H1 (cell line): ENCODE measurements at regions not wholly inside any gene's neighbourhood (a gene's known extent, or its start where the extent isn't known, plus 50 kb on each side); places are given as distances from the start of the nearest gene placed in this dataset.

Experiments
- CTCF ChIA-PET: fragments of 300-600 bp; sonication (Branson Sonifier 250); formaldehyde crosslinking; loops from one replicate; lab custom pipeline; 2021; ENCODE audit not compliant: partially characterized antibody; lab: Charles Lee
- POLR2A ChIA-PET: fragments of 300-600 bp; sonication (Branson Sonifier 250); formaldehyde crosslinking; loops from one replicate; lab custom pipeline; 2021; ENCODE audit warnings: inconsistent platforms; ENCODE audit not compliant: partially characterized antibody; lab: Charles Lee
- DNase-seq, 2 experiments: peaks; one replicate each; pipeline versions ENCODE4 v3.0.0 to v3.0.0-alpha.2; 2010 to 2022; ENCODE audit warnings: low spot score in 2 of 2, low read depth in 1 of 2, mixed read lengths in 1 of 2
- FAIRE-seq: peaks from 2 replicates; lab custom pipeline; 2011; peaks lifted over from hg19 to GRCh38; lab: Jason Lieb, UNC
- H2AFZ ChIP-seq: 2 replicates; pipeline ENCODE4 v1.8.1; 2012; ENCODE audit warnings: low read length, inconsistent platforms
- H2AK5ac ChIP-seq: 2 replicates; pipeline ENCODE4 v1.6.1; 2013; ENCODE audit warnings: low read depth, low read length
- H2BK120ac ChIP-seq: replicated peaks from 2 replicates; pipeline ENCODE3; 2013; ENCODE audit warnings: low read depth, low read length, inconsistent platforms
- H2BK12ac ChIP-seq: 2 replicates; pipeline ENCODE4 v1.6.1; 2013; ENCODE audit warnings: low read depth, low read length
- H2BK15ac ChIP-seq: 2 replicates; pipeline ENCODE4 v1.6.1; 2013; ENCODE audit warnings: low read length
- H2BK20ac ChIP-seq: 2 replicates; pipeline ENCODE4 v1.6.1; 2013; ENCODE audit warnings: low read length
- H2BK5ac ChIP-seq: 2 replicates; pipeline ENCODE4 v1.6.1; 2013; ENCODE audit warnings: low read depth, low read length
- H3K14ac ChIP-seq: 2 replicates; pipeline ENCODE4 v1.6.1; 2013; ENCODE audit warnings: inconsistent platforms; ENCODE audit not compliant: insufficient read length
- H3K18ac ChIP-seq: 2 replicates; pipeline ENCODE4 v1.6.1; 2013; ENCODE audit warnings: low read length; ENCODE audit errors: extremely low read depth
- H3K23ac ChIP-seq: 2 replicates; pipeline ENCODE4 v1.6.1; 2013; ENCODE audit warnings: inconsistent platforms; ENCODE audit not compliant: insufficient read length
- H3K23me2 ChIP-seq: 2 replicates; pipeline ENCODE4 v1.6.1; 2013; ENCODE audit warnings: low read depth, low read length
- H3K27ac ChIP-seq: 2 replicates; pipeline ENCODE4 v1.6.1; 2011; ENCODE audit warnings: low read depth, low read length, inconsistent platforms
- H3K27me3 ChIP-seq, 4 experiments: replicated peaks in 1 of 4; 1 replicate in 1 of 4; 2 replicates in 3 of 4; pipeline versions ENCODE4 v1.6.1 to v1.8.1; 2011 to 2013; ENCODE audit warnings: low read length in 3 of 4, mild to moderate bottlenecking in 3 of 4, inconsistent platforms in 2 of 4, mixed read lengths in 2 of 4, moderate library complexity in 1 of 4; ENCODE audit not compliant: control insufficient read depth in 3 of 4, insufficient read depth in 3 of 4; ENCODE audit errors: extremely low read depth in 1 of 4
- H3K36me3 ChIP-seq, 4 experiments: 2 replicates each; pipeline versions ENCODE4 v1.6.1 to v1.8.1; 2011 to 2013; ENCODE audit warnings: mild to moderate bottlenecking in 4 of 4, low read length in 3 of 4, moderate library complexity in 2 of 4, control low read depth in 1 of 4, inconsistent platforms in 1 of 4; ENCODE audit not compliant: insufficient read depth in 4 of 4, control insufficient read depth in 2 of 4
- H3K4ac ChIP-seq: replicated peaks from 2 replicates; pipeline ENCODE3; 2013; ENCODE audit warnings: low read length, low read depth, mixed read lengths, inconsistent platforms; ENCODE audit not compliant: insufficient read length
- H3K4me1 ChIP-seq, 4 experiments: replicated peaks in 1 of 4; 1 replicate in 1 of 4; 2 replicates in 3 of 4; pipeline versions ENCODE4 v1.6.1 to v1.8.1; 2011 to 2013; ENCODE audit warnings: low read length in 3 of 4, inconsistent platforms in 2 of 4, mixed read lengths in 1 of 4; ENCODE audit not compliant: insufficient read depth in 4 of 4, control insufficient read depth in 3 of 4
- H3K4me2 ChIP-seq, 2 experiments: 2 replicates each; pipeline versions ENCODE4 v1.6.1 to v1.8.1; 2011 to 2013; ENCODE audit warnings: low read depth in 2 of 2, low read length in 2 of 2, control low read depth in 1 of 2, inconsistent platforms in 1 of 2, mild to moderate bottlenecking in 1 of 2; ENCODE audit not compliant: insufficient read depth in 1 of 2
- H3K4me3 ChIP-seq, 4 experiments: fragments of 200-600, 300-600 bp in 1 of 4; sonication (generic), shearing (Covaris generic), sonication (Bioruptor Twin) in 1 of 4; 2 replicates each; pipeline versions ENCODE4 v1.5.1 to v1.8.1; 2011 to 2016; ENCODE audit warnings: low read length in 4 of 4, low read depth in 3 of 4, control low read depth in 2 of 4, inconsistent platforms in 2 of 4, mild to moderate bottlenecking in 2 of 4, mixed read lengths in 1 of 4, moderate library complexity in 1 of 4; ENCODE audit not compliant: insufficient read depth in 2 of 4; ENCODE audit errors: extremely low read depth in 1 of 4
- H3K56ac ChIP-seq: replicated peaks from 2 replicates; pipeline ENCODE3; 2013; ENCODE audit warnings: low read depth, mild to moderate bottlenecking, mixed read lengths, low read length, inconsistent platforms; ENCODE audit not compliant: insufficient read length
- H3K79me1 ChIP-seq: 2 replicates; pipeline ENCODE4 v1.6.1; 2013; ENCODE audit warnings: low read depth, low read length, control low read depth
- H3K79me2 ChIP-seq, 2 experiments: 2 replicates each; pipeline versions ENCODE4 v1.6.1 to v1.8.1; 2012 to 2013; ENCODE audit warnings: low read length in 2 of 2, mild to moderate bottlenecking in 2 of 2, inconsistent platforms in 1 of 2; ENCODE audit not compliant: insufficient read depth in 2 of 2, control insufficient read depth in 1 of 2
- H3K9ac ChIP-seq, 4 experiments: replicated peaks in 1 of 4; 1 replicate in 1 of 4; 2 replicates in 3 of 4; pipeline versions ENCODE4 v1.6.1 to v1.8.1; 2011 to 2013; ENCODE audit warnings: low read depth in 3 of 4, low read length in 3 of 4, control low read depth in 2 of 4, mild to moderate bottlenecking in 2 of 4, moderate library complexity in 2 of 4, inconsistent platforms in 1 of 4; ENCODE audit errors: extremely low read depth in 1 of 4
- H3K9me3 ChIP-seq, 2 experiments: 2 replicates each; pipeline versions ENCODE4 v1.6.1 to v1.8.1; 2012 to 2013; ENCODE audit warnings: mild to moderate bottlenecking in 2 of 2, moderate library complexity in 2 of 2, control low read depth in 1 of 2, inconsistent platforms in 1 of 2, low read depth in 1 of 2, low read length in 1 of 2, mixed read lengths in 1 of 2; ENCODE audit not compliant: insufficient read depth in 2 of 2
- H4K20me1 ChIP-seq, 2 experiments: replicated peaks in 1 of 2; 2 replicates each; pipeline versions ENCODE3 to v1.8.1; 2011 to 2013; ENCODE audit warnings: inconsistent platforms in 2 of 2, low read length in 2 of 2, mild to moderate bottlenecking in 1 of 2; ENCODE audit not compliant: insufficient read depth in 2 of 2, control insufficient read depth in 1 of 2
- H4K5ac ChIP-seq: 2 replicates; pipeline ENCODE4 v1.6.1; 2013; ENCODE audit warnings: low read length, low read depth, mixed read lengths, inconsistent platforms; ENCODE audit not compliant: insufficient read length
- H4K8ac ChIP-seq: 2 replicates; pipeline ENCODE4 v1.8.0; 2013; ENCODE audit warnings: mild to moderate bottlenecking, moderate library complexity, low read length, inconsistent platforms; ENCODE audit not compliant: insufficient read depth; ENCODE audit errors: extremely low read depth
- H4K91ac ChIP-seq: replicated peaks from 2 replicates; pipeline ENCODE3; 2013; ENCODE audit warnings: low read length, mixed read lengths, inconsistent platforms; ENCODE audit not compliant: insufficient read length
- CTCF ChIP-seq, 3 experiments: IDR thresholded peaks; 1 replicate in 2 of 3; 2 replicates in 1 of 3; pipeline versions ENCODE4 v1.5.1 to v1.6.1; 2011; ENCODE audit warnings: low read length in 3 of 3, mild to moderate bottlenecking in 3 of 3, inconsistent platforms in 2 of 3, low read depth in 1 of 3, moderate library complexity in 1 of 3; ENCODE audit not compliant: insufficient read depth in 1 of 3; ENCODE audit errors: control extremely low read depth in 1 of 3
- JUN ChIP-seq: IDR thresholded peaks from 2 replicates; pipeline ENCODE4 v1.6.1; 2011; ENCODE audit warnings: low read depth, mild to moderate bottlenecking, improper control_type of control experiment, low read length
- TAF7 ChIP-seq: optimal IDR thresholded peaks from 2 replicates; pipeline ENCODE3; 2011; ENCODE audit warnings: low read depth, mild to moderate bottlenecking, inconsistent platforms, low read length, moderate library complexity, borderline replicate concordance
- TBP ChIP-seq: IDR thresholded peaks from 2 replicates; pipeline ENCODE4 v1.6.1; 2011; ENCODE audit warnings: low read depth, low read length, improper control_type of control experiment
- WGBS, 2 experiments: shearing (Covaris generic) in 1 of 2; methylation state at CpG; one replicate each; pipeline versions ENCODE4 v1.1.6 to v1.1.7; 2013 to 2015; ENCODE audit warnings: low lambda C conversion rate in 2 of 2, mixed read lengths in 2 of 2, inconsistent platforms in 1 of 2, low coverage in 1 of 2, missing lambda C conversion rate in 1 of 2; ENCODE audit not compliant: insufficient replicate concordance in 2 of 2, insufficient coverage in 1 of 2, insufficient read length in 1 of 2; ENCODE audit errors: extremely low coverage in 1 of 2, missing lambda C conversion rate in 1 of 2; 5-methylcytosine and 5-hydroxymethylcytosine counted together

DNA sequence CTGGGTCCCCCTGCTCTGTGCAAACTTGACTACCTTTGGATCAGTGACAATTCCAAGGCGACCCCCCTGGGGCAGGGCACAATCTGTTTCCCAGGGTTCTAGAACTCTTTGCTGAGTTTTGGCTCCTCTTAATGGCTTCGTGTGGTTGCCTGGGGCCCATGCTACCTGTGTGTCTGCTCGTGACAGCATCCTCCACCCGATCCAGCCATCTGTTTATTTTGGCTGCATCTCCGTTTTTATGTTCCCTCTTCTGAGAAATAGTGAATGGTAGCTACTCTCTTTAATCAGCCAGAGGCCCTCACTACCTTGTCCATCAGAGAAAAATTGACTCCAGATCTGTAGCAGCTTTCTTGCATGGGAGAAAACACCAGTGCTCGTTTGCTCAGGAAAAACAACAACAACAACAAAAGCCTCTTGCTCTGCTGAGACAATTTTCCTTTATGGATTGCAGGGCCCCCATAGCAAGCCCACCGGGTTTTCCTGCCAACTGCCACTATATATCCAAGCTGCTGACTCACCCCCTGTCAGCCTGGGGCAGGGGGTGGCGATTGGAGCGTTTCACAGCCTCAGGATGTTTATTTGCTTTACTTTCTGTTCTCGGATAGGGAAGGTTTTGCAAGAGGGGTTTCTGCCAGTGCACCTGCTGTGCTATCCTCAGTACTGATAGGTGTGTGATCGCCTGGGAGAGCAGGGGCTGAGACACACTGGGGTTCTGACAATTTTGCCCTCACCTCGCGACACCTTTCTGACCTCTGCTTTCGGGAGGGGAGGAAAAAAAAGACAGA, 607.8 kb downstream of the BNC2 start:
- H2BK120ac ChIP-seq: no peak overlapping the region
- no peak overlapping the region for H3K14ac ChIP-seq
- H2BK5ac ChIP-seq: no peak overlapping the region
- H3K9me3 ChIP-seq: no peaks in the 10 kb centered on the region
- no peak overlapping the region for H3K9ac ChIP-seq
- H3K56ac ChIP-seq: no peak overlapping the region
- no peak overlapping the region for H4K8ac ChIP-seq
- H2AK5ac ChIP-seq: no peak overlapping the region
- H4K5ac ChIP-seq: no peak overlapping the region
- POLR2A ChIA-PET: no interaction called here
- no peaks in the 10 kb centered on the region for H3K36me3 ChIP-seq
- no peaks in the 10 kb centered on the region for H3K79me1 ChIP-seq
- H3K4me1 ChIP-seq: peaks cover 0 to 3% (median 0%) of the 10 kb centered on the region in 4 experiments; a peak in 2 of 7 replicates
- no peak overlapping the region for H3K18ac ChIP-seq
- FAIRE-seq (no peak), DNase-seq (no peak)
- no peaks in the 10 kb centered on the region for H4K20me1 ChIP-seq
- no peak overlapping the region for H2BK15ac ChIP-seq
- no peak overlapping the region for H2BK12ac ChIP-seq
- no peak overlapping the region for H3K4me3 ChIP-seq
- no peaks in the 10 kb centered on the region for H3K23me2 ChIP-seq
- no peak overlapping the region; a peak in 1 of 4 replicates for H3K4me2 ChIP-seq
- H3K27me3 ChIP-seq: no peaks in the 10 kb centered on the region; a peak in 1 of 7 replicates
- CTCF ChIA-PET: interaction anchor here (0.6 to 5.6 kb wide), 6 partner anchors 7 to 584 kb away, joined by 3 to 76 read pairs (median 3); no protein-coding TSS in a partner anchor
- no peak overlapping the region for H4K91ac ChIP-seq
- H3K79me2 ChIP-seq: no peaks in the 10 kb centered on the region
- 81% methylated on average over 14 of the region's 14 CpGs; no CpG with 5 or more reads in 1 of the 2 experiments for WGBS, 2 experiments
- no peak overlapping the region for H2AFZ ChIP-seq
- H3K4ac ChIP-seq: no peak overlapping the region
- H3K23ac ChIP-seq: no peak overlapping the region
- H2BK20ac ChIP-seq: no peak overlapping the region
- H3K27ac ChIP-seq: no peak overlapping the region
- TF ChIP-seq TAF7 (no peak), TBP (no peak), JUN (no peak), CTCF (IDR thresholded peaks at IDR 0.05; ENCODE audit: control extremely low read depth in 1 of 3, insufficient read depth in 1 of 3, low read depth in 1 of 3, low read length in 3 of 3) (no peak)
